NCI-H526 (cell line): ENCODE measurements at regions not wholly inside any gene's neighbourhood (a gene's known extent, or its start where the extent isn't known, plus 50 kb on each side); places are given as distances from the start of the nearest gene placed in this dataset.

Experiments used
- DNase-seq, 2 experiments: peaks; one replicate each; lab custom pipeline; 2025; lab: John Stamatoyannopoulos, UW

- DNase-seq, result no peak
These were observed 147.5 kb downstream of the CRYBB2 start for GRCh38 chr22:25366876-25367466.

- DNase-seq, result no peak
These were observed 148.3 kb downstream of the CRYBB2 start for GRCh38 chr22:25367756-25368155.

GRCh38 chr22:25368271-25368670 is 148.8 kb downstream of the CRYBB2 start:
- no peak for DNase-seq

- DNase-seq, result no peak
These were observed 149.6 kb downstream of the CRYBB2 start for GRCh38 chr22:25369041-25369440.

GRCh38 chr22:25370322-25370721 is 150.9 kb downstream of the CRYBB2 start:
- no peak for DNase-seq

GRCh38 chr22:25372000-25372595 is 152.7 kb downstream of the CRYBB2 start:
- DNase-seq, result no peak

GRCh38 chr22:25373961-25374360 is 154.5 kb downstream of the CRYBB2 start:
- DNase-seq, result no peak

GRCh38 chr22:25374869-25375268 is 155.4 kb downstream of the CRYBB2 start:
- no peak for DNase-seq

- DNase-seq, result peak in 1 of 2 experiments; percentile 8
These were observed 156.2 kb downstream of the CRYBB2 start for GRCh38 chr22:25375683-25376082.

- DNase-seq, result no peak
These were observed 158.3 kb downstream of the CRYBB2 start for GRCh38 chr22:25377699-25378098.

GRCh38 chr22:25380122-25380747 is 160.8 kb downstream of the CRYBB2 start:
- no peak for DNase-seq

GRCh38 chr22:25382762-25383161 is 163.3 kb downstream of the CRYBB2 start:
- DNase-seq, result no peak

- no peak for DNase-seq
These were observed 163.9 kb downstream of the CRYBB2 start for GRCh38 chr22:25383278-25383820.

GRCh38 chr22:25383892-25384291 is 164.5 kb downstream of the CRYBB2 start:
- no peak for DNase-seq

- no peak for DNase-seq
These were observed 167.1 kb downstream of the CRYBB2 start for GRCh38 chr22:25386538-25386884.

- DNase-seq, result no peak
These were observed 169.0 kb downstream of the CRYBB2 start for GRCh38 chr22:25388415-25388814.

- DNase-seq, result no peak
These were observed 169.6 kb downstream of the CRYBB2 start for GRCh38 chr22:25388866-25389540.

GRCh38 chr22:25389541-25389919 is 170.1 kb downstream of the CRYBB2 start:
- no peak for DNase-seq

GRCh38 chr22:25390297-25391240 is 171.1 kb downstream of the CRYBB2 start:
- DNase-seq, result no peak

- no peak for DNase-seq
These were observed 171.9 kb upstream of the GRK3 start for GRCh38 chr22:25392584-25392983.

GRCh38 chr22:25393121-25393805 is 171.2 kb upstream of the GRK3 start:
- DNase-seq, result no peak
